ENCODE measurements at regions not wholly inside any gene's neighbourhood (a gene's known extent, or its start where the extent isn't known, plus 50 kb on each side); places are given as distances from the start of the nearest gene placed in this dataset.

DNA sequence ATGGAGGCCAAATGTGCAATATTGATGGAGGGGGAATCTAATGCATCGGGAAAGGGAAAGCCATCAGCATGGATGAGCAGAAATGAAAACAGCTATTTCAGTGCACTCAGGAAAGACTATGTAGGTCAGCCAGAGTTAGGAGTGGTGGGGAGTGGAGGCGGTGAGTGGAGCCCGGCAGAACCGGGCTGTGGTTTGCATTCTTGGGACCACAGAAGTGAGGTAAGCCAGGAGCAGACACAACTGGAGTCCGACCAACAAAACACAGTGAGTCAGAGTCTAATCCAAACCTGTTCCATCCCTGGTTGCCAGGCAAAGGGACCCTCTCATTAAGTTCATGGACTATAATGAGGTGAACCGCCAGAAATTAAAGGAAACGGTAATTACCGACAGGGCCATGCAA lies 61.1 kb upstream of the RAB12 start:
- no peak for TF ChIP-seq MYC (IDR thresholded peaks at IDR 0.05; ENCODE audit: low read depth, low read length)
- no peak for TF ChIP-seq POLR2A (IDR thresholded peaks at IDR 0.05; ENCODE audit: extremely low read depth, insufficient read length)
- TF ChIP-seq CTCF (IDR thresholded peaks at IDR 0.05; ENCODE audit: low read depth, low read length) = no peak
- no peak for TF ChIP-seq MAX (IDR thresholded peaks at IDR 0.05; ENCODE audit: low read depth, low read length)
- no peak overlapping the region for H3K4me3 ChIP-seq (ENCODE audit: low read depth, low read length)
- DNase-seq (ENCODE audit: low read depth) = no peak

DNA sequence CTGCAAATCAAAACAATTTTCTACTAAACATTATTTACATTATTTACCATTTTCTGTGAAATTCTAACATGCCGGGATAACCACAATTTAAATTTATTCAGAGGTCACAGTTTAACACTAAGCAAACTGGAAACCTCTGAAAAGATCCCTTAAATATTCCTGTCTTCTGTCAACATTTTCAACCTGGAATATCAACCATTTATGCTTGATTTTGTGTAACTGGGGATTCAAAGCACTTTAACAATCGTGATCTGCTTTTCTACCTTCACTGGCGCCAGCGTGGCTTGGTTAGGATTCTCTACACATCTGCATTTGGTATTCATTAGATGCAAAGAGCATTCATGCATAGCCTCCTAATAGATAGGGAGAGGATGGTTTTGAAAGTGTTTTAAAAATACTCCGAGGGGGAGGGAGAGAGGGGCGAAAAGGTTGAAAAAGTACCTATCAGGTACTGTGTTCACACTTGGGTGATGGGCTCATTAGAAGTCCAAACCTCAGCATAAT lies 59.9 kb upstream of the RAB12 start:
- TF ChIP-seq MYC (IDR thresholded peaks at IDR 0.05; ENCODE audit: low read depth, low read length) = no peak
- TF ChIP-seq MAX (IDR thresholded peaks at IDR 0.05; ENCODE audit: low read depth, low read length) = no peak
- no peak for TF ChIP-seq POLR2A (IDR thresholded peaks at IDR 0.05; ENCODE audit: extremely low read depth, insufficient read length)
- no peak for TF ChIP-seq CTCF (IDR thresholded peaks at IDR 0.05; ENCODE audit: low read depth, low read length)
- DNase-seq (ENCODE audit: low read depth) = no peak
- H3K4me3 ChIP-seq (ENCODE audit: low read depth, low read length) = no peak overlapping the region

DNA sequence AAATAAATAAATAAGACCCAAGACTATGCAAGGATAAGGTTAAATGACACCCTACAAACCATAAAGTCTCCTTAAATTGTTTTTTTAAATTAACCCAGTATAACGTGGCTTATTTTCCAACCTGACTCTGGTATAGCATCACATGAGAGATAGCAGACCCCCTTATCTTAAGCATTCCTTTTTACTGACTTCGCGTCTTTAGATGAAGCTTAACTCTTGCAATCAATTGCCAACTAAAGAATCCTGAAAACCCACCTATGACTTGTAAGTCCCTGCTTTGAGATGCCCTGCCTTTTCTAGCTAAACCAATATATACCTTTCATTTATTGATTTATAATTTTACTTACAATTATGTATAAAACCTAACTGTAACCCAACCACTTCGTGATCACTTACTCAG lies 57.1 kb upstream of the RAB12 start:
- no peak for TF ChIP-seq MAX (IDR thresholded peaks at IDR 0.05; ENCODE audit: low read depth, low read length)
- TF ChIP-seq POLR2A (IDR thresholded peaks at IDR 0.05; ENCODE audit: extremely low read depth, insufficient read length) = no peak
- no peak for TF ChIP-seq MYC (IDR thresholded peaks at IDR 0.05; ENCODE audit: low read depth, low read length)
- no peak for TF ChIP-seq CTCF (IDR thresholded peaks at IDR 0.05; ENCODE audit: low read depth, low read length)
- no peak overlapping the region for H3K4me3 ChIP-seq (ENCODE audit: low read depth, low read length)
- no peak for DNase-seq (ENCODE audit: low read depth)

DNA sequence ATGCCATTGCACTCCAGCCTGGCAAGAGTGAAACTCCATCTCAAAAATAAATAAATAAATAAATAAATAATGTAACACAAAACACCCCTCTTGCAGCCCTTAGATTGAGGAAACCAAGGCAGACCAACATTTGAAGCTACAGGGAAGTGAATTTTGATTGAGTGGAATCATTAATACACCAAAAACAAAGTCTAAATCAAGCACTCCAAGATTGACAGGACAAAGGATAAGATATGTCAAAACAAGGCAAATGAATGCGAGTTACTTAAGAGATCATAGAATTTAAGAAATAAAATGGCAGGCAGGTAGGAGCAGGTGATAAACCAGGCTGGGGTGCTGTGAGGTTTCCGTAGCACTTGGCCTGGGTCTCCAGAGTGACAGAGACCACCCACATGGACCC lies 54.9 kb upstream of the RAB12 start:
- TF ChIP-seq CTCF (IDR thresholded peaks at IDR 0.05; ENCODE audit: low read depth, low read length) = no peak
- TF ChIP-seq MAX (IDR thresholded peaks at IDR 0.05; ENCODE audit: low read depth, low read length) = no peak
- no peak for TF ChIP-seq MYC (IDR thresholded peaks at IDR 0.05; ENCODE audit: low read depth, low read length)
- TF ChIP-seq POLR2A (IDR thresholded peaks at IDR 0.05; ENCODE audit: extremely low read depth, insufficient read length) = no peak
- DNase-seq (ENCODE audit: low read depth) = no peak
- no peak overlapping the region for H3K4me3 ChIP-seq (ENCODE audit: low read depth, low read length)

DNA sequence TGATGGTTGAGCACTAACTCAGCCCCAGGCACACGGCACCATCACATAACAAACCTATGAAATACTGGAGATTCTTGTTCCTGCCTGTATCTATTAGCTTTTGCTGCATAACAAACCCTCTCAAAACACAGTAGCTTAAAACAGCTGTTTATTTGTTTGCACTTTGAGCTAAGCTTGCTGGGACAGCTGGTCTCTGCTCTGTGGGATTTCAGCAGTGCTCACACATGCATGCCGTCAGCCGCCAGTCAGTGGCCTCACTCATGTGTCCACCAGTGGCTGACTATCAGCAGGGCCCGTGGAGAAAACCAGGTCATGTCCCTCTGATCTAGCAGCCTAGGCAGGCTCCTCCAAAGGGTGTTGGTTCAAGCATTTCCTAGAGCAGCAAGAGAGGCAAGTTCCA lies 52.8 kb upstream of the RAB12 start:
- H3K4me3 ChIP-seq (ENCODE audit: low read depth, low read length) = no peak overlapping the region
- DNase-seq (ENCODE audit: low read depth) = no peak
- TF ChIP-seq MAX (IDR thresholded peaks at IDR 0.05; ENCODE audit: low read depth, low read length) (no peak), POLR2A (IDR thresholded peaks at IDR 0.05; ENCODE audit: extremely low read depth, insufficient read length) (no peak), CTCF (IDR thresholded peaks at IDR 0.05; ENCODE audit: low read depth, low read length) (no peak), MYC (IDR thresholded peaks at IDR 0.05; ENCODE audit: low read depth, low read length) (no peak)
